LNCAP (cell line): ENCODE measurements at regions not wholly inside any gene's neighbourhood (a gene's known extent, or its start where the extent isn't known, plus 50 kb on each side); places are given as distances from the start of the nearest gene placed in this dataset.

Experiments
- CTCF ChIP-seq: fragments of 450-650 bp; IDR thresholded peaks from 2 replicates; pipeline ENCODE4 v1.5.1; 2017; ENCODE audit warnings: mild to moderate bottlenecking

- no peak for TF ChIP-seq CTCF
These were observed 873.8 kb downstream of the GLUD2 start for GRCh38 chrX:121921258-121921657.

GRCh38 chrX:121931567-121931966 lies 884.2 kb downstream of the GLUD2 start:
- no peak for TF ChIP-seq CTCF

- TF ChIP-seq CTCF, result no peak
These were observed 885.3 kb downstream of the GLUD2 start for GRCh38 chrX:121932688-121933087.

DNA sequence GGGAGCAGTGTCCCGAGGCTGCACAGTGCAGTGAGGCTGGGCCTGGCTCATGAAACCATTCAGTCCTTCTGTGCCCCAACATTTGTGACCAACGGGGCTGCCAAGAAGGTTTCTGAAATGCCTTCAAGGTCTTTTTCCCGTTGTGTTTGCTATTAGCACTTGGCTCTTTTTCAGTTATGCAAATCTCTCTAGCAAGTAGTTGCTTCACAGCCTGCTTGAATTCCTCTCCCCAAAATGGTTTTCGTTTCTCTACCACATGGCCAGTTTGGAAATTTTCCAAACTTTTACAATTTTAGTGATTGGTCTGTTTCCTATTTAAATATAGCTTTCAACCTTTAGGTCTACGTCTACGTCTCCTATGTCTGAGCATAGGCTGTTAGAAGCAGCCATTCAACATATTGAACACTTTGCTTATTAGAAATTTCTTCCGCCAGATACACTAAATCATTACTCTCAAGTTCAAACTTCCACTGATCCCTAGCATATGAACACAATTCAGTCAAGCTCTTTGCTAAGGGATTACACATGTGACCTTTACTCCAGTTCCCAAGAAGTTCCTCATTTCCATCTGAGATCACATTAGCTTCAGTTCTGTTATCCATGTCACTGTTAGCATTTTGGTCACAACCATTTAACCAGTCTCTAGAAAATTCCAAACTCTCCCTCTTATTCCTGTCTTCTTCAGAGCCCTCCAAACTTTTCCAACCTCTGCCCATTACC lies 901.8 kb downstream of the GLUD2 start:
- TF ChIP-seq CTCF, result no peak

GRCh38 chrX:121958886-121959285 lies 911.5 kb downstream of the GLUD2 start:
- TF ChIP-seq CTCF, result no peak

GRCh38 chrX:121975671-121976070 lies 928.3 kb downstream of the GLUD2 start:
- TF ChIP-seq CTCF, result no peak

GRCh38 chrX:121987163-121987562 lies 939.8 kb downstream of the GLUD2 start:
- no peak for TF ChIP-seq CTCF

DNA sequence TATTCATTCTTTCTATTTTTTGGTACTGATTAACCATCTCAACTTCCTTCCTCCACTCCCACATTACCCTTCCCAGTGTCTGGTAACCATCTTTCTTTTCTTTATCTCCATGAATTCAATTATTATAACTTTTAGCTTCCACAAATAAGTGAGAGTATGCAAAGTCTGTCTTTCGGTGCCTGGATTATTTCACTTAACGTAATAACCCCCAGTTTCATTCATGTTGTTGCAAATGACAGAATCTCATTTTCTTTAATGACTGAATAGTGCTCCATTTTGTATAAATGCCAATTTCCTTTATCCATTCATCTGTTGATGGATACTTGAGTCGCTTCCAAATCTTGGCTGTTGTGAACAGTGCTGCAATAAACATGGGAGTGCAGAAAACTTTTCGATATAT lies 940.4 kb downstream of the GLUD2 start:
- no peak for TF ChIP-seq CTCF
